Mesenchymal stem cell (in vitro differentiated cells and primary cell): ENCODE measurements at regions not wholly inside any gene's neighbourhood (a gene's known extent, or its start where the extent isn't known, plus 50 kb on each side); places are given as distances from the start of the nearest gene placed in this dataset.

Experiments used
- DNase-seq: peaks from one replicate; pipeline ENCODE4 v3.0.0-alpha.2; 2013
- H2AFZ ChIP-seq: one replicate; pipeline ENCODE4 v1.6.1; 2013; ENCODE audit warnings: low read depth, mild to moderate bottlenecking, control low read depth, inconsistent platforms, low read length, moderate library complexity
- H2AK5ac ChIP-seq: 2 replicates; pipeline ENCODE4 v1.6.1; 2013; ENCODE audit warnings: low read length, moderate library complexity, mild to moderate bottlenecking, inconsistent platforms; ENCODE audit not compliant: severe bottlenecking
- H2BK120ac ChIP-seq: one replicate; pipeline ENCODE4 v1.6.1; 2013; ENCODE audit warnings: low read depth, mild to moderate bottlenecking, inconsistent platforms, low read length, moderate library complexity
- H2BK12ac ChIP-seq, 2 experiments: one replicate each; pipeline ENCODE4 v1.6.1; 2013; ENCODE audit warnings: inconsistent platforms in 2 of 2, low read length in 2 of 2, mild to moderate bottlenecking in 2 of 2, moderate library complexity in 2 of 2, control low read depth in 1 of 2
- H2BK15ac ChIP-seq: one replicate; pipeline ENCODE4 v1.6.1; 2013; ENCODE audit warnings: mild to moderate bottlenecking, low read depth, inconsistent platforms; ENCODE audit not compliant: poor library complexity, severe bottlenecking
- H2BK5ac ChIP-seq: 2 replicates; pipeline ENCODE4 v1.6.1; 2013; ENCODE audit warnings: low read depth, mild to moderate bottlenecking, low read length, control low read depth, inconsistent platforms; ENCODE audit not compliant: poor library complexity, severe bottlenecking
- H3K14ac ChIP-seq, 2 experiments: one replicate each; pipeline ENCODE4 v1.6.1; 2013; ENCODE audit warnings: inconsistent platforms in 2 of 2, low read length in 2 of 2, control low read depth in 1 of 2, mild to moderate bottlenecking in 1 of 2, moderate library complexity in 1 of 2
- H3K18ac ChIP-seq, 2 experiments: one replicate each; pipeline ENCODE4 v1.6.1; 2013; ENCODE audit warnings: inconsistent platforms in 2 of 2, low read length in 2 of 2, control low read depth in 1 of 2, low read depth in 1 of 2, mild to moderate bottlenecking in 1 of 2
- H3K23ac ChIP-seq, 2 experiments: one replicate each; pipeline ENCODE4 v1.6.1; 2013; ENCODE audit warnings: inconsistent platforms in 2 of 2, low read length in 2 of 2, mild to moderate bottlenecking in 2 of 2, moderate library complexity in 2 of 2, control low read depth in 1 of 2
- H3K27ac ChIP-seq: 2 replicates; pipeline ENCODE4 v1.5.1; 2013; ENCODE audit warnings: mild to moderate bottlenecking, moderate library complexity, low read length, control low read depth, inconsistent platforms; ENCODE audit not compliant: poor library complexity, severe bottlenecking
- H3K27me3 ChIP-seq, 2 experiments: 2 replicates each; pipeline versions ENCODE4 v1.6.1 to v1.7.0; 2013; ENCODE audit warnings: low read length in 2 of 2, mild to moderate bottlenecking in 2 of 2, moderate library complexity in 2 of 2, control low read depth in 1 of 2, inconsistent platforms in 1 of 2; ENCODE audit not compliant: control insufficient read depth in 1 of 2, insufficient read depth in 1 of 2
- H3K36me3 ChIP-seq, 2 experiments: 2 replicates each; pipeline versions ENCODE4 v1.6.1 to v1.7.0; 2013; ENCODE audit warnings: low read length in 2 of 2, control low read depth in 1 of 2, inconsistent platforms in 1 of 2, low read depth in 1 of 2, mild to moderate bottlenecking in 1 of 2; ENCODE audit not compliant: insufficient read depth in 2 of 2, control insufficient read depth in 1 of 2
- H3K4ac ChIP-seq, 2 experiments: one replicate each; pipeline ENCODE4 v1.6.1; 2013; ENCODE audit warnings: inconsistent platforms in 2 of 2, low read length in 2 of 2, mild to moderate bottlenecking in 2 of 2, moderate library complexity in 2 of 2, control low read depth in 1 of 2, low read depth in 1 of 2
- H3K4me1 ChIP-seq: 2 replicates; pipeline ENCODE4 v1.6.1; 2013; ENCODE audit warnings: low read depth, low read length, control low read depth; ENCODE audit not compliant: control insufficient read depth, insufficient read depth
- H3K4me2 ChIP-seq: 2 replicates; pipeline ENCODE4 v1.6.1; 2013; ENCODE audit warnings: low read length, mild to moderate bottlenecking, inconsistent platforms; ENCODE audit not compliant: poor library complexity, severe bottlenecking
- H3K4me3 ChIP-seq, 2 experiments: 2 replicates each; pipeline versions ENCODE4 v1.5.1 to v1.7.0; 2013; ENCODE audit warnings: low read length in 2 of 2, mild to moderate bottlenecking in 2 of 2, control low read depth in 1 of 2, low read depth in 1 of 2; ENCODE audit not compliant: insufficient read depth in 1 of 2
- H3K79me1 ChIP-seq: replicated peaks from 2 replicates; pipeline ENCODE4 v1.6.1; 2013; ENCODE audit warnings: mild to moderate bottlenecking, control low read depth, low read length, inconsistent platforms; ENCODE audit not compliant: poor library complexity, severe bottlenecking
- H3K9ac ChIP-seq: 2 replicates; pipeline ENCODE4 v1.7.0; 2013; ENCODE audit warnings: mild to moderate bottlenecking, low read length, moderate library complexity
- H3K9me3 ChIP-seq: 2 replicates; pipeline ENCODE4 v1.7.0; 2013; ENCODE audit warnings: mild to moderate bottlenecking, low read length; ENCODE audit not compliant: control insufficient read depth
- H4K8ac ChIP-seq: one replicate; pipeline ENCODE4 v1.6.1; 2013; ENCODE audit warnings: inconsistent platforms, mild to moderate bottlenecking, low read length, moderate library complexity
- H4K91ac ChIP-seq: one replicate; pipeline ENCODE4 v1.6.1; 2013; ENCODE audit warnings: mild to moderate bottlenecking, low read length, inconsistent platforms
- WGBS: methylation state at CpG from one replicate; pipeline ENCODE4 v1.1.7; 2013; ENCODE audit warnings: mixed read lengths; 5-methylcytosine and 5-hydroxymethylcytosine counted together

GRCh38 chr10:3672220-3672619, 112.8 kb downstream of the KLF6 start:
- H2BK120ac ChIP-seq, result no peak overlapping the region
- H3K27me3 ChIP-seq, result no peaks in the 10 kb centered on the region
- H3K79me1 ChIP-seq, result no peaks in the 10 kb centered on the region
- no peak overlapping the region for H4K8ac ChIP-seq
- no peak overlapping the region for H3K4ac ChIP-seq
- H3K4me1 ChIP-seq, result peaks cover 2% of the 10 kb centered on the region
- no peaks in the 10 kb centered on the region for H3K9me3 ChIP-seq
- H3K23ac ChIP-seq, result no peak overlapping the region
- 90% methylated on average over 5 of the region's 5 CpGs for WGBS
- no peak overlapping the region for H3K18ac ChIP-seq
- H3K4me3 ChIP-seq, result no peak overlapping the region
- H3K27ac ChIP-seq, result no peak overlapping the region
- no peak overlapping the region for H2BK15ac ChIP-seq
- no peak overlapping the region for H4K91ac ChIP-seq
- H3K36me3 ChIP-seq, result no peaks in the 10 kb centered on the region
- H3K14ac ChIP-seq, result no peak overlapping the region
- H2AK5ac ChIP-seq, result no peak overlapping the region
- no peak overlapping the region for H3K9ac ChIP-seq
- H2BK5ac ChIP-seq, result no peak overlapping the region
- H2BK12ac ChIP-seq, result no peak overlapping the region
- no peak for DNase-seq
- H3K4me2 ChIP-seq, result no peak overlapping the region
- H2AFZ ChIP-seq, result no peak overlapping the region

- Histone ChIP-seq H3K27me3 (no peaks in the 10 kb centered on the region), H3K27ac (no peak overlapping the region), H2BK120ac (no peak overlapping the region), H3K4me1 (peaks cover 2% of the 10 kb centered on the region), H3K18ac (no peak overlapping the region), H4K91ac (no peak overlapping the region), H2AFZ (no peak overlapping the region), H3K36me3 (no peaks in the 10 kb centered on the region), H3K9me3 (no peaks in the 10 kb centered on the region), H3K4me2 (no peak overlapping the region), H4K8ac (no peak overlapping the region), H2BK5ac (no peak overlapping the region), H2BK15ac (no peak overlapping the region), H3K14ac (no peak overlapping the region), H3K23ac (no peak overlapping the region), H3K9ac (no peak overlapping the region), H3K4ac (no peak overlapping the region), H3K79me1 (no peaks in the 10 kb centered on the region), H3K4me3 (no peak overlapping the region), H2AK5ac (no peak overlapping the region), H2BK12ac (no peak overlapping the region)
- no peak for DNase-seq
- 75% methylated on average over 11 of the region's 13 CpGs for WGBS
These were observed 113.5 kb downstream of the KLF6 start for GRCh38 chr10:3671386-3671955.

- Histone ChIP-seq H4K91ac (no peak overlapping the region), H3K4ac (peak overlapping the region in 1 of 2 experiments; percentile 49), H3K27me3 (no peaks in the 10 kb centered on the region), H2BK12ac (no peak overlapping the region), H2BK5ac (no peak overlapping the region), H3K36me3 (no peaks in the 10 kb centered on the region), H4K8ac (no peak overlapping the region), H3K9ac (no peak overlapping the region), H2AK5ac (no peak overlapping the region), H3K4me2 (no peak overlapping the region), H2AFZ (no peak overlapping the region), H2BK15ac (no peak overlapping the region), H2BK120ac (no peak overlapping the region), H3K4me3 (no peak overlapping the region), H3K9me3 (no peaks in the 10 kb centered on the region), H3K23ac (no peak overlapping the region), H3K27ac (no peak overlapping the region), H3K18ac (peak overlapping the region in 1 of 2 experiments; percentile 15), H3K79me1 (no peaks in the 10 kb centered on the region), H3K14ac (no peak overlapping the region), H3K4me1 (peaks cover 2% of the 10 kb centered on the region)
- 94% methylated on average over 4 of the region's 4 CpGs for WGBS
- DNase-seq, result no peak
These were observed 116.1 kb downstream of the KLF6 start for GRCh38 chr10:3668966-3669330.

GRCh38 chr10:3668276-3668965, 116.6 kb downstream of the KLF6 start:
- Histone ChIP-seq H3K27me3 (no peaks in the 10 kb centered on the region), H3K9me3 (no peaks in the 10 kb centered on the region), H2AFZ (no peak overlapping the region), H3K4me1 (peaks cover 2% of the 10 kb centered on the region), H2BK120ac (no peak overlapping the region), H3K79me1 (no peaks in the 10 kb centered on the region), H3K36me3 (no peaks in the 10 kb centered on the region), H3K4me3 (no peak overlapping the region), H3K27ac (peak overlapping the region; percentile 43), H2BK12ac (no peak overlapping the region), H2BK15ac (peak overlapping the region; percentile 70), H3K4me2 (no peak overlapping the region), H4K8ac (peak overlapping the region; percentile 67), H2BK5ac (no peak overlapping the region), H3K4ac (peak overlapping the region in 1 of 2 experiments; percentile 49), H3K14ac (no peak overlapping the region), H4K91ac (peak overlapping the region; percentile 14), H3K23ac (no peak overlapping the region), H3K18ac (peak overlapping the region in 1 of 2 experiments; percentile 15), H2AK5ac (no peak overlapping the region), H3K9ac (peak overlapping the region; percentile 47)
- WGBS, result 30% methylated on average over 20 of the region's 21 CpGs
- peak; percentile 81 for DNase-seq
